HepG2 (cell line): ENCODE measurements at regions not wholly inside any gene's neighbourhood (a gene's known extent, or its start where the extent isn't known, plus 50 kb on each side); places are given as distances from the start of the nearest gene placed in this dataset.
"Not testable (repeated sequence)": the region's sequence is repeated elsewhere in the genome, so short reads cannot be mapped to it uniquely, and the experiment has no call there.

Experiments
- ATF4 ChIP-seq, 2 experiments: fragments of 450-650 bp in 1 of 2; sonication (generic) in 1 of 2; formaldehyde crosslinking; IDR thresholded peaks; 2 replicates each; pipeline versions ENCODE4 v1.5.0 to v1.8.0; 2020 to 2022; ENCODE audit warnings: mild to moderate bottlenecking in 1 of 2, missing genetic modification reagents in 1 of 2
- CTCF ChIP-seq: sonication (generic); formaldehyde crosslinking; IDR thresholded peaks from 2 replicates; pipeline ENCODE4 v1.5.0; 2020; ENCODE audit warnings: mild to moderate bottlenecking, missing genetic modification reagents, moderate library complexity
- HDAC2 ChIP-seq: sonication (generic); formaldehyde crosslinking; IDR thresholded peaks from 2 replicates; pipeline ENCODE4 v1.4.0; 2020; ENCODE audit warnings: missing genetic modification reagents
- MEF2D ChIP-seq: sonication (generic); formaldehyde crosslinking; IDR thresholded peaks from 2 replicates; pipeline ENCODE4 v1.5.1; 2020; ENCODE audit warnings: mild to moderate bottlenecking, missing genetic modification reagents
- POLR2AphosphoS5 ChIP-seq: IDR thresholded peaks from 2 replicates; pipeline ENCODE4 v1.6.1; 2012; ENCODE audit warnings: low read depth, low read length
- RBM22 ChIP-seq: fragments of 200-400 bp; formaldehyde crosslinking; optimal IDR thresholded peaks from 2 replicates; pipeline ENCODE3; 2017; ENCODE audit warnings: mild to moderate bottlenecking, low read length, moderate library complexity
- RFX5 ChIP-seq: IDR thresholded peaks from 2 replicates; pipeline ENCODE4 v1.6.1; 2011; ENCODE audit warnings: low read depth, low read length, improper control_type of control experiment
- SMAD9 ChIP-seq: sonication (generic); formaldehyde crosslinking; IDR thresholded peaks from 2 replicates; pipeline ENCODE4 v1.5.1; 2020; ENCODE audit warnings: mild to moderate bottlenecking, missing genetic modification reagents
- ZMYM4 ChIP-seq: sonication (generic); formaldehyde crosslinking; IDR thresholded peaks from 2 replicates; pipeline ENCODE4 v1.8.1; 2023; ENCODE audit warnings: mild to moderate bottlenecking, missing genetic modification reagents
- ZNF124 ChIP-seq: sonication (generic); formaldehyde crosslinking; IDR thresholded peaks from 2 replicates; pipeline ENCODE4 v1.4.0; 2020; ENCODE audit warnings: missing genetic modification reagents
- ZNF30 ChIP-seq: sonication (generic); formaldehyde crosslinking; IDR thresholded peaks from 2 replicates; pipeline ENCODE4 v1.5.0; 2020; ENCODE audit warnings: mild to moderate bottlenecking, missing genetic modification reagents
- ZNF546 ChIP-seq: sonication (generic); formaldehyde crosslinking; conservative IDR thresholded peaks from 2 replicates; pipeline ENCODE4 v1.8.1; 2023; ENCODE audit warnings: mild to moderate bottlenecking, missing genetic modification reagents
- ZNF761 ChIP-seq: sonication (generic); formaldehyde crosslinking; conservative IDR thresholded peaks from 2 replicates; pipeline ENCODE4 v1.4.0; 2020; ENCODE audit warnings: mild to moderate bottlenecking, missing genetic modification reagents
- ZNF781 ChIP-seq: sonication (generic); formaldehyde crosslinking; IDR thresholded peaks from 2 replicates; pipeline ENCODE4 v1.5.1; 2020; ENCODE audit warnings: borderline replicate concordance, mild to moderate bottlenecking, missing genetic modification reagents; ENCODE audit errors: not compliant biosample characterization

GRCh38 chr12:11547271-11547646 is 102.2 kb upstream of the ETV6 start:
- not testable (repeated sequence) for TF ChIP-seq ZMYM4 (CRISPR knock-in tag); HDAC2 (CRISPR knock-in tag); ZNF124 (CRISPR knock-in tag); RBM22; RFX5; POLR2AphosphoS5; CTCF (CRISPR knock-in tag); ZNF30 (CRISPR knock-in tag); ZNF761 (CRISPR knock-in tag); ATF4 (CRISPR knock-in tag; IDR thresholded peaks at IDR 0.05); ZNF781 (CRISPR knock-in tag); SMAD9 (CRISPR knock-in tag); ZNF546; MEF2D (CRISPR knock-in tag)
